GM21447 (cell line): ENCODE measurements at regions not wholly inside any gene's neighbourhood (a gene's known extent, or its start where the extent isn't known, plus 50 kb on each side); places are given as distances from the start of the nearest gene placed in this dataset.

ENCODE experiments used
- ATAC-seq: cut with Tn5 transposase; IDR thresholded peaks from one replicate; pipeline ENCODE4 v1.9.1; 2021; ENCODE audit not compliant: unreplicated experiment

GRCh38 chr18:60753753-60754152, 381.2 kb upstream of the MC4R start:
- no peak for ATAC-seq

- ATAC-seq = no peak
Observed at GRCh38 chr18:60754413-60755009, 381.9 kb upstream of the MC4R start.

DNA sequence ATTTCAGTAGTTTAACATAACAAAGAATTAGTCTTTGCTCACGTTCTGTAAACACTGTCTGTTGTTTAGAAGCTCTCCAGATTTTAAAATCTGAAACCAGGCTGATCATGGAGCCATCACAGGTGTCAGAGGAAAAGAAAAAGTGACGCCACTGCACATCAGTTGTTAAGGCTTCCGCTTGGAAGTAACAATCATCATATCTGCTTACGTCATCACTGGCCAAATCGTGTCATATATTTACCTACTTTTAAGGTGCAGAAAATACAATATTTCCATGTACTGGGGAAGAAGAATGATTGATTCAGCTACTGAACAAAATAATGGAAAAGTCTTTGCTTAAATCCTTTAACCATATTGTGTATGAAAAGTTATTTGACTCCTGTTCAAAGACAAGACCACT, 382.6 kb upstream of the MC4R start:
- no peak for ATAC-seq

- no peak for ATAC-seq
Observed at GRCh38 chr18:60775978-60776377, 403.4 kb upstream of the MC4R start.

GRCh38 chr18:60784161-60784560, 411.6 kb upstream of the MC4R start:
- ATAC-seq = no peak

GRCh38 chr18:60794802-60795201, 422.2 kb upstream of the MC4R start:
- ATAC-seq = no peak

GRCh38 chr18:60804415-60804814, 431.8 kb upstream of the MC4R start:
- no peak for ATAC-seq

DNA sequence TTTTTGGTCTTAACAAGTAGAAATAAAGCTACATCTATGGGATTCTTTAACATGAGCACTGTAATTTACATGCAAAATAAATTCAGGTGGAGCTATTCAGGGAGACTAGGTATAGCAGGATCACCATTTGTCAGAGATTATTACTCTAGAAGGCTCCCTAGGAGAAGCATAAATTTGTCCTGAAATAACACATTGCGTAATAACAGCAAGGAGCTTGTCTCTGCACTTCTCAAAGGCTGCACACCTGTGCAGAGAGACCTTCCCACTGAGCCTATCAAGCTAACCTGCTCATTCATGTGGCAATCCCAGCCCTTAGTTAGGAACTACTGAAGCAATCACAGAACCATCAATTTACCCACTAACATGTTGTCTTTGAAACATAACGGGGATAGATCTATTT, 437.4 kb upstream of the MC4R start:
- no peak for ATAC-seq

GRCh38 chr18:60812921-60813320, 440.3 kb upstream of the MC4R start:
- ATAC-seq = no peak

DNA sequence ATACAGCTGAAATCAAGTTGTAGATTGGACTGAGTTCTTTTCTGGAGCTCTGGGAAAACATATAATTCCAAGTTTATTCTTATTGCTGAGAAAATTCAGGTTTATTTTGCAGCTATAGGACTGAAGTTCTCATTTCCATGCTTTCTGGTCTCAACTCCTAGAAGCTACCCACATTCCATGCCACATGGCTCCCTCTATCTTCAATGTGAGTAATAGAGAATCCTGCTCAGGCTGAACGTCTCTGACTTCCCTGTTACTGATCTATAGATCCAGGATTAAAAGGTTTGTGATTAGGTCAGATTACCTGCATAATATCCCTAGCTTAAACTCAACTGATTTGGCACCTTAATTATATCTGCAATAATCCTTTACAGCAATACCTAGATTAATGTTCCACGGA, 453.8 kb upstream of the MC4R start:
- no peak for ATAC-seq

DNA sequence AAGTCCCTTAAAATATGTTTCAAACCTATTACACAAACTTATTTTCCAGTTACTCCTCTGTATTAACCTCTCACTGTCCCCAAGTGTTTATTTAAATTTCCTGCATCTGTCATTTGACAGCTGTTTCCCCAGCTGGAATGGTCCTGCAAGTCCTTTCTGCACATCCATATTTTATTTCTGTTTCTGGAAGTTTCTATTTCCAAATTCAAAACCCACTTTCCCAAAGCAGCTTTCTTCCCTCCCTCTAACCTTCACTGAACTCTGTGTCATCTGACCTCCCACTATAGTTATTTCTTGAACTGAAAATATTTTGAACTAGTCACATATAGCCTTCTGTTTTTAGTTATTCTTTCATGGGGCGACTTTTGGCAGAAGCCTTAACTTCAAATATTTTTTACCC, 459.4 kb upstream of the MC4R start:
- ATAC-seq = no peak

GRCh38 chr18:60838677-60839076, 466.1 kb upstream of the MC4R start:
- ATAC-seq = no peak

- no peak for ATAC-seq
Observed at GRCh38 chr18:60846396-60846795, 473.8 kb upstream of the MC4R start.

- ATAC-seq = no peak
Observed at GRCh38 chr18:60847517-60847916, 474.9 kb upstream of the MC4R start.

DNA sequence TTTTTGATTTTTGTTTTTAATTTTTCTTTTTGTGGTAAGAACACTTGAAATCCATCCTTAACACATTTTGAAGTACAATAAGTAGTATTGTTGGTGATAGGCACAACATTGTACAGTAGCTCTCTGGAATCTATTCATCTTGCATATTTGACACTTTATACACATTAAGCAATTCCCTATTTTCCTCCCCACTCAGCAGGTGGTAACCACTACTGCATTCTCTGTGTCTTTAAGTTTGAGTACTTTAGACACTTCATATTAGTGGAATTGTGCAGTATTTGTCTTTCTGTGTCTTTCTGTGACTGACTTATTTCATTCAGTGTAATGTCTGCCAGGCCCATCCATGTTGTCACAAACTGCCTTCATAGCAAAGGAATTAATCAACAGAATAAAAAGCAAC, 471.7 kb upstream of the CDH20 start:
- ATAC-seq = no peak

- ATAC-seq = no peak
Observed at GRCh38 chr18:60862988-60863387, 470.2 kb upstream of the CDH20 start.

GRCh38 chr18:60865801-60866200, 467.4 kb upstream of the CDH20 start:
- no peak for ATAC-seq

DNA sequence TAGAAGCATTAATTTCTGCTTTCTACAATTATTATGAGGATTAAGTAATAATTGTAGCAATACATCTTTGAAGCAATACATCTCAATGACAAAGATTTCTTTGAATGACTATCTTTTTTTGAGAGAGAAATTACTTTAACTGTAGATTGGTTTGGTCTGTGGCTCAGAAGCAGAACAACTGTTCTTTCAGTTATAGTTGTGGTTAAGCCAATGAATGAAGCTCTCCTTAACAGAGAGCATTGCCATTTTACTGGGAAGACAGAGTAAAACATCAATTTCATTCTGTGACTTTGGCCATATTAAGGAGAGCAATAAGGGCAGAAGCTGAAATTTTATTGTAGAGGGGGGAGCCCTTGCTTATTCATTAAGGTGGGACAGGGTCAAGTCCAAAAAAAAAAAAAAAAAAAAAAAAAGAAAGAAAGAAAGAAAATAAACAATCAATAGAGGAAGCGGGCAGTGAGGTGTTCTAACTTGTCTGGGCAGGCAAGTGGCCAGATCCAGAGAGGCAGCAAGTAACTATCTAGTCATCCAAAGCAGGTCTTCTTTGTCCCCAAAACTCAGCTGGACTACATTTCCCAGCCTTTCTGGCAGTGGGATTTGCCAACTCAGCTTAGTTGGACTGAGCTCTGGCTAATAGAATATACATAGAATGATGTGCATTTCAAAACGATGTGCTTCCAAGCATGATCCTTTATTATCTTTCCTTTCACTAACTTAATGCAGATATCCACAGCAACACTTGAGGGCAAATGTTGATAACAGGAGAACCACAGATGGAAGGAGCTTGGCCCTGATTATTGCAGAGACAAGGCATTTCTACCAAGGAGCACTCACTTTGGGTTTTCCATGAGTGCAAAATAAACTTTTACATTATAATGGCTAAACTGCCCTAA, 462.7 kb upstream of the CDH20 start:
- no peak for ATAC-seq

DNA sequence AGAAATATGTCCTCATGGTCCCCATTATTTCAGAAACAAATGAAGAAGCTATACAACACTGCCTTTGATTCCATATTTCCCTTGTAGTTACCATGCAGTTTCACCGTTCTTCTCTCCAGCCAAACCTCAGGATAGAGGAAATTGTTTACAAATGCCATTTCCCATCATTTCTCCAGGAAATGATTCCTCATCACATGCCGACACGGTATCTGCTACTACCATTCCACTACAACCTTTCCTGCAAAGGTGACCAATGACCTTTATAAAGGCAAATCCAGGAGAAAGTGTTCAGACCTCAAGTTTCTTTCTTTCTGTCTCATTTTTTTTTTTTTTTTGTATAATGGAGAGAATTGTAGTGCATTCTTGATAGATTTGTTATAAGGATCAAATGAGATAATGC, 460.8 kb upstream of the CDH20 start:
- no peak for ATAC-seq

DNA sequence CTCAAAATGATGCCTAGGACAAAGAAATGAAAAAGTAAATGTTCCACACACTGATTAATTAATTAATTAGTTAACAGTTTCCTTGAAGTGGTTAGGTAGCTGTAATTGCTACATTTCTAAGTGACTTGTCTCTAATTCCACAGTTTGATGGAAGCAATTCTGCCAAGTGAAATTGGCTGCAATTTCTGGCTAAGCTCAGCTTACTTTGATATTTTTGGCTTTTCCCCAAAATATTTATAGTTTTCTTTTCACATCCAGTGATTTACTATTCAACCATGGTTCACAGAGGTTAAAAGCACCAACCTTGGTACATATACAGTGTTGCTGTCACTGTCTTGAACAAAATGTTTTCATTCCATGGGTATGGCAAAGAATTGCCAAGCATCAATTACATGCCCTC, 459.5 kb upstream of the CDH20 start:
- no peak for ATAC-seq

- ATAC-seq = no peak
Observed at GRCh38 chr18:60875957-60876507, 457.2 kb upstream of the CDH20 start.

- ATAC-seq = no peak
Observed at GRCh38 chr18:60880184-60880583, 453.0 kb upstream of the CDH20 start.
